T-helper 2 cell treated with Interferon-gamma antibody and Interleukin-4, amounts not matched to agents 100 ng/mL and 5 ng/mL, for 36 hours (primary cell): ENCODE measurements at regions not wholly inside any gene's neighbourhood (a gene's known extent, or its start where the extent isn't known, plus 50 kb on each side); places are given as distances from the start of the nearest gene placed in this dataset.

Experiments
- intact Hi-C: fragments of 100-400 bp; cut with micrococcal nuclease; formaldehyde crosslinking; loops from one replicate; pipeline ENCODE4 v1.15.1; 2023

- intact Hi-C loops = no loop called here
These were observed 1486.5 kb downstream of the TBC1D22A start for GRCh38 chr22:48248901-48249455.

- intact Hi-C loops = no loop called here
These were observed 1485.4 kb downstream of the TBC1D22A start for GRCh38 chr22:48247829-48248228.

GRCh38 chr22:48245196-48245485 lies 1482.7 kb downstream of the TBC1D22A start:
- intact Hi-C loops = no loop called here

- intact Hi-C loops = no loop called here
These were observed 1482.1 kb downstream of the TBC1D22A start for GRCh38 chr22:48244388-48245195.

- intact Hi-C loops = no loop called here
These were observed 1480.0 kb downstream of the TBC1D22A start for GRCh38 chr22:48242461-48242864.

- intact Hi-C loops = no loop called here
These were observed 1479.2 kb downstream of the TBC1D22A start for GRCh38 chr22:48241658-48242057.

- intact Hi-C loops = no loop called here
These were observed 1478.4 kb downstream of the TBC1D22A start for GRCh38 chr22:48240935-48241230.

- intact Hi-C loops = no loop called here
These were observed 1477.9 kb downstream of the TBC1D22A start for GRCh38 chr22:48240148-48240934.

- intact Hi-C loops = no loop called here
These were observed 1477.2 kb downstream of the TBC1D22A start for GRCh38 chr22:48239461-48240147.

GRCh38 chr22:48238966-48239365 lies 1476.5 kb downstream of the TBC1D22A start:
- intact Hi-C loops = no loop called here

- intact Hi-C loops = no loop called here
These were observed 1476.0 kb downstream of the TBC1D22A start for GRCh38 chr22:48238284-48238915.

- intact Hi-C loops = no loop called here
These were observed 1475.2 kb downstream of the TBC1D22A start for GRCh38 chr22:48237466-48238283.

- intact Hi-C loops = no loop called here
These were observed 1473.8 kb downstream of the TBC1D22A start for GRCh38 chr22:48236261-48236660.

GRCh38 chr22:48235744-48236143 lies 1473.3 kb downstream of the TBC1D22A start:
- intact Hi-C loops = no loop called here

GRCh38 chr22:48234011-48234410 lies 1471.6 kb downstream of the TBC1D22A start:
- intact Hi-C loops = no loop called here

- intact Hi-C loops = no loop called here
These were observed 1471.1 kb downstream of the TBC1D22A start for GRCh38 chr22:48233586-48233985.

GRCh38 chr22:48228468-48228867 lies 1466.0 kb downstream of the TBC1D22A start:
- intact Hi-C loops = no loop called here

GRCh38 chr22:48227341-48228018 lies 1465.0 kb downstream of the TBC1D22A start:
- intact Hi-C loops = no loop called here

GRCh38 chr22:48226026-48227013 lies 1463.9 kb downstream of the TBC1D22A start:
- intact Hi-C loops = no loop called here
